Fibroblast of skin of back (primary cell): ENCODE measurements at regions not wholly inside any gene's neighbourhood (a gene's known extent, or its start where the extent isn't known, plus 50 kb on each side); places are given as distances from the start of the nearest gene placed in this dataset.
A peak's percentile ranks its signal among the peaks of the same experiment; 100 is the strongest.
"Not testable (repeated sequence)": the region's sequence is repeated elsewhere in the genome, so short reads cannot be mapped to it uniquely, and the experiment has no call there.

ENCODE experiments used
- DNase-seq: peaks from one replicate; pipeline ENCODE4 v3.0.0-alpha.2; 2013

GRCh38 chr5:87113861-87114260, 153.8 kb upstream of the RASA1 start:
- peak; percentile 96 for DNase-seq

GRCh38 chr5:87114631-87115030, 153.1 kb upstream of the RASA1 start:
- DNase-seq, result no peak

GRCh38 chr5:87115839-87116364, 151.8 kb upstream of the RASA1 start:
- no peak for DNase-seq

GRCh38 chr5:87116825-87117512, 150.7 kb upstream of the RASA1 start:
- peak; percentile 67 for DNase-seq

GRCh38 chr5:87119588-87119987, 148.1 kb upstream of the RASA1 start:
- no peak for DNase-seq

GRCh38 chr5:87120518-87121303, 147.0 kb upstream of the RASA1 start:
- peak; percentile 96 for DNase-seq

- peak; percentile 93 for DNase-seq
Observed at GRCh38 chr5:87121304-87122150, 146.2 kb upstream of the RASA1 start.

- no peak for DNase-seq
Observed at GRCh38 chr5:87122151-87122977, 145.3 kb upstream of the RASA1 start.

GRCh38 chr5:87125766-87126165, 141.9 kb upstream of the RASA1 start:
- DNase-seq, result peak; percentile 19

GRCh38 chr5:87126869-87127268, 140.8 kb upstream of the RASA1 start:
- no peak for DNase-seq

GRCh38 chr5:87127426-87127825, 140.3 kb upstream of the RASA1 start:
- peak; percentile 87 for DNase-seq

- DNase-seq, result peak; percentile 56
Observed at GRCh38 chr5:87127956-87128687, 139.6 kb upstream of the RASA1 start.

GRCh38 chr5:87129046-87129445, 138.6 kb upstream of the RASA1 start:
- peak; percentile 52 for DNase-seq

- DNase-seq, result no peak
Observed at GRCh38 chr5:87132696-87133095, 135.0 kb upstream of the RASA1 start.

GRCh38 chr5:87134513-87134912, 133.2 kb upstream of the RASA1 start:
- not testable (repeated sequence) for DNase-seq

GRCh38 chr5:87136096-87136495, 131.6 kb upstream of the RASA1 start:
- no peak for DNase-seq

GRCh38 chr5:87136733-87137132, 130.9 kb upstream of the RASA1 start:
- DNase-seq, result no peak

- DNase-seq, result no peak
Observed at GRCh38 chr5:87137283-87137682, 130.4 kb upstream of the RASA1 start.

GRCh38 chr5:87138091-87138805, 129.4 kb upstream of the RASA1 start:
- no peak for DNase-seq

- DNase-seq, result no peak
Observed at GRCh38 chr5:87139795-87140194, 127.9 kb upstream of the RASA1 start.

- peak; percentile 45 for DNase-seq
Observed at GRCh38 chr5:87141544-87141943, 126.1 kb upstream of the RASA1 start.
